Stimulated activated CD4-positive, alpha-beta T cell treated with anti-CD3 and anti-CD28 coated beads, Interleukin-1b, Interleukin-23, amount 100 ng/mL, for 1 hour (primary cell): ENCODE measurements at regions not wholly inside any gene's neighbourhood (a gene's known extent, or its start where the extent isn't known, plus 50 kb on each side); places are given as distances from the start of the nearest gene placed in this dataset.
"Not testable (repeated sequence)": the region's sequence is repeated elsewhere in the genome, so short reads cannot be mapped to it uniquely, and the experiment has no call there.

Experiments
- DNase-seq, 2 donors: peaks; one replicate each; pipeline ENCODE4 v3.0.0-alpha.2; 2020; ENCODE audit warnings: low read depth in 2 of 2

DNA sequence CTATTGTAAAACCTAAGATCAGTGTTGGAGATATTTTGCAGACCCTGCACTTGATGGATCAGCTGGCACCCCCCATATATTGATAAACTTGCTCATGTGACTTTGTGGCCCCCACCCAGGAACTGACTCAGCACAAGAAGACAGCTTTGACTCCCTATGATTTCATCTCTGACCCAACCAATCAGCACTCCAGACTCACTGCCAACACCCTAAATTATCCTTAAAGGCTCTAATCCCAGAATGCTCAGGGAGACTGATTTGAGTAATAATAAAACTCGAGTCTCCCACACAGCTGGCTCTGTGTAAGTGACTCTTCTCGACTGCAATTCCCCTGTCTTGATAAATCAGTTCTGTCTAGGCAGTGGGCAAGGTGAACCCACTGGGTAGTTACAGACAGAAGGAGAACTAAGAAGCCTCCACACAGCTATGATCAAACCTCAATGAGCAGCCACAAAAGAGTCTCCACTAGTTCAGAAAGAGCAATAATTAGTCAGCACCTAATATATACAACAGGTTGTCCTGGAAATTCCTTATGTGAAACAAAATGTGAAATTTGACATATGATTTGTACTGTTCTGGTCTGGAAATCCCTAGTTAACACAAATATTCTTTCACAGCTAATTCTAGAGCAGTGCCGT lies 52.2 kb downstream of the ACTL7B start:
- DNase-seq: no peak

GRCh38 chr9:108802967-108803366 lies 52.8 kb downstream of the ACTL7B start:
- no peak for DNase-seq

DNA sequence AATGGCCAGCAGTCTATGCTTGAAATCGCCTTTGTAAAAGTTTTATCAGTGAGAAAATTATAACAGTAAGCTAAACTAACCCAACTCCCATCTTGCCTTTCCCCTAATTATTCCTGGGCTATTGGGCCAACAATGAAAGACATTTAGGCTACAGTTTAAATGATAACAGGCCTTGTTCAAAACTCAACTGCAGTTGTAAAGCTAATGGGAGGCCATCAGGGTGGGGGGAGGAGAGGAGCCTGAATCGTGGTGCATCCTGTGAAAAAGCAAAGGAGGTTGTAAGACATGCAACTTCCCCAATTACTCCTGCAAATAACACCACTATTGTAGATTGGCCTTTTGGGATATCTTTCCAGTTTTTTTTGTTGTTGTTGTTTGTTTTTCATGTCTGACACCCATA lies 53.8 kb downstream of the ACTL7B start:
- no peak for DNase-seq

DNA sequence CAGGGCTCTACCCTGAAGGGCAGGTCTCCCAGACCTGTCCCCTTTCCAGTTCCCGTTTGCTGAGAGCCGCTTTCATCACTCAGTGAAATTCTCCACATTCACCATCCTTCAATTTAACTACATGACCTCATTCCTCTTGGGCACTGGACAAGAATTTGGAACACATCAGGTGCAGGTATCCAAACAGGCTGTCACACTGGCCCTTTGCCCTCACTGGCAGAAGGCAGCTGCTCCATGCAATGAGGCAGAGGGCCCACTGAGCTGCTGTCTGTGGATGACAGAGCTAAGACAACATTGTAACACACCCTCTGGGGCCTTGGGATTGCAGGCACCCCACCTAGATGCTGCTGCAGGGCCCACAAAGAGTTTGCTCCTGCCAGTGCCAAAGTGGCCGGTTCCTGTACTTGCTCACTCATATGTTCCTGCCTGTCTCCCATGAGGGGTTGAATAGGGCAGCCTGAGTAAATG lies 55.1 kb downstream of the ACTL7B start:
- no peak for DNase-seq

- DNase-seq: no peak
Observed at GRCh38 chr9:108793573-108793972, 62.2 kb downstream of the ACTL7B start.

DNA sequence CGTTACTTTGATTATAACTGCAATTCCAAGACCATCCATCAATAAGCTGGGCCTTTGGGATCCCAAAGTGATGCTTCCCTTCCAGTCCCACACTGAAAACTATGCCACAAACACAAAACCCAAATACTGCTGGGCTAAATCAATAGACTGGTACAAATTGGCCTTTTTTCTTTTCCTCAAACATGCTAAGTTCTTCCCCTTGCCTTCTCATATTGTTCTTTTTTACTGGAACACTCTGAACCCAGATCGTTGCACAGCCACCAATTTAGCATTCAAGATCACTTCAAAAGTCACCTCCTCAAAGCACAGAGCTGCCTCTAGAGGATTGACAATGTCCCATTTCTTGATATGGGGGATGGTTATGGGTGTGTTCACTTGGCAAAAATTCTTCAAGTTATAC lies 66.0 kb downstream of the ACTL7B start:
- no peak for DNase-seq

GRCh38 chr9:108787690-108788048 lies 68.1 kb downstream of the ACTL7B start:
- DNase-seq: no peak

DNA sequence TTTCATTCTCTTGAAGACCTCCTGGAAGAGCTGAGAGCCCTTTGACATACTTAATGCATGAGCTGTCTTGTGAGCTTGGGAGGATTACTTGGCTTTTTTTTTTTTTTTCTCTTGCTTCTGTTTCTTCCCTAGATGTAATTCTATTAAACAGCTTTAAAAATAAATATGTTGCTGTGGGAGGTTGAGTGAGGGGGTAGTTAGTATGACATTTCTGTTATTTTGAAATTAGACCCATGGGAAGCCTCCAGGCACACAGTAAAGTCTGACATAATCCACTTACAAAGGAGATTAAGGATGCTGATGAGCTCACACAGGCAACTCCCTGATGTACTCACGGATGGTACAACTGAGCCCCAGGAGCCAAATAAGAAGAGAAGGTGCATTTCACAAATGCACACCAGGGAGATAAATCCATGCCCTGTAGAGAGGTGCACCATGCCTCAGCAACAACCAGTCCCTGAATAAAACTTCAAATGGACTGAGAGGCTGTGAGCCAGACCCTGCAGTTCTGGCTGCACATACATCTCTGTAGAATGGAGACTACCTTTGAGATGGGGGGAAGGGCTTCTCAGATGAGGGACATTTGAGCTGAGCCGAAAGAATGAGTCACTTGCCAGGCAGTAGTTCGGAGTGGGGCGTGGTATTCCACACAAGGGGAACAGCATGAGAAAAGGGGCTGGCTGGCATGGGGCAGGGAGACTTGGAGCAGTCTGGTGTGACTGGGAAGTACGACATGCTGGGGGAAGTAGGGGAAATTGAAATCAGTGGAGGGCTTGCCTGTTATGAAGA lies 68.7 kb downstream of the ACTL7B start:
- no peak for DNase-seq

DNA sequence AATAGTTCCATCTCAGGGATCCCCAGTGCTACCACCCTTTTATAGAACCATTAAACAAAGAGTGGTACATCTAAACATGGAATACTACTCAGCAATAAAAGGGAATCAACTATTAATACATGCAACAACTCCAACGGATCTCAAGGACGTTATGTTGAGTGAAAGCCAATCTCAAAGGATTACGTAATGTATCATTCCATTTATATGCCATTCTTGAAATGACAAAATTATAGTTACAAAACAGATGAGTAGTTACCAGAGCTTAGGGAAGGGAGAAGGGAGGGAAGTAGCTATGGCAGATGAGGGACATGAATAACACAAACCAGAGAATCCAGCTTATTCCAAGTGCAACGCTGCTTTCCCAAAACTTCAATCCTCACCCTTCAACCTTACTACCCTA lies 69.5 kb downstream of the ACTL7B start:
- DNase-seq: no peak

DNA sequence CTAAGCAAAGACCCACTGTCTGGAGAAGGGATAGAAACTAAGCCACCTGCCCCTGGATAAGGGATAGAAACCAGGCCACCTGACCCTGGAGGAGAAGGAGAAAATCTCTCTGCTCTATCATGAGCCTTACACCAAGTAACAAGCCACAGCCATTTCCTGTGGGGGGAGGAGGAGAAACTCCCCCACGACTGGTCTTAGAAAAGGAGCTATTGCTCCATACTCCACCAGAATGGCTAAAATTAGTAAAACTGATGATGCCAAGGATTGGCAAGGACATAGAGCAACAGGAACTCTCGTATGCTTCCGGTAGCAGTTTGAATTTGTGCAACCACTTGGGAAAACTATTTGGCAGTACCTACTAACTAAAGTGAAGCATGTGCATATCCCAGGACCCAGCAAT lies 70.8 kb downstream of the ACTL7B start:
- DNase-seq: no peak

- DNase-seq: no peak
Observed at GRCh38 chr9:108783731-108784495, 71.9 kb downstream of the ACTL7B start.

GRCh38 chr9:108783326-108783725 lies 72.5 kb downstream of the ACTL7B start:
- DNase-seq: no peak

DNA sequence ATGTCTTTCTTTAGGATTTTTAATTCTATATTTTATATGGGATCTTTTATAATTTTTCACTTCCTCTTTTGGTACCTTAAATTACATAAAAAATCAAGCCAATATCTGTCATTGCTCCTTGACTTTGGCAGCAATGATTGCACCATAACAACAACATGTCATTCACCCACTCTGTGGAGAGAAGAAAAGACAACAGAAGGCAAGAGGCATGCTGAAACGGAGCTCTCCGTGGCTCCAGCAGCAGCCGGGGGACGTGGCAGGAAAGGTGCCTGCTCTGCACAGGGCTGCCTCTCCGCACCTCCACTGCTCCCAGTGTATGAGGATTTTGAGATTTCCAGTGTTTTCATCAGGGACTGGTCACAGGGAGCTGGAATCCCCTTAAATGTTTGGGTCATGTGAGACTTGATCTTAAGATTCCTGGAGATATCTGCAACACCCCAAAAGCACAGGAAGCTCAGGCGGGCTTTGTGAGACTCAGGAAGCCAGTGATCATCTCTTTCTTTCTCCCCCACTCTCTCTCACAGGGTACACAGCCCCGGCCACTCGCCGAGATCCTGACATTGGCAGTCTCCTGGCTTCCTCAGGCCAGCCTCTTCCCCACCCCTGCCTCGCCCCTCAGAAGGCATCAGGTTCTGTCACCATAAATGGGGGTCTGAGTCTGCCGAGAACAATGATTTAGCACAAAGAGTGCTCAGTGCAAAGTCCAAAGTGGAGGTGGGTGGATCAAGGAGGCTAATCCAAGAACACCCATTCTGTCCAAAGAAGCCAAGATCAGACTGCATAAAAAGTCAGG lies 74.6 kb downstream of the ACTL7B start:
- no peak for DNase-seq

GRCh38 chr9:108779551-108780325 lies 76.0 kb downstream of the ACTL7B start:
- no peak for DNase-seq

GRCh38 chr9:108776920-108777639 lies 78.7 kb downstream of the ACTL7B start:
- DNase-seq: no peak

DNA sequence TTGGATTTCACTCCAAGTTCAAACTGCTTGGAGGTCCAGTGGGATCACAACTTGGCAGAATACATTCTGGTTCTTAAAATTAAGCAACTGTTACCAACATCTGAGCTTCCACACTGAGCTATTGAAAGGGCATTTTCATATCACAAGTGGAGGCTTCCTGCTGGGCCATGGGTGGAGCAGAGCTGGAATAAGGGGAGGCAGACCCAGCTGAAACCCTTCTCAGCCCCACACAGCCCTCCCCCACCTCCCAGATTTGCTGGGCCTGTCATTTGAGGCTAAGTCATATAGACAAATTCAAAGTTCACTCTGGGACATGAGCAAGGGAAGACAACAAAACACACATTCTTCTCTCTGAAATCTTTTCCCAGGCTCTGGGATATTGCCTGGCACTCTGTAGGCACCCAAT lies 79.9 kb downstream of the ACTL7B start:
- no peak for DNase-seq

- DNase-seq: not testable (repeated sequence)
Observed at GRCh38 chr9:108774088-108774487, 81.7 kb downstream of the ACTL7B start.

- no peak for DNase-seq
Observed at GRCh38 chr9:108772301-108772894, 83.4 kb downstream of the ACTL7B start.

DNA sequence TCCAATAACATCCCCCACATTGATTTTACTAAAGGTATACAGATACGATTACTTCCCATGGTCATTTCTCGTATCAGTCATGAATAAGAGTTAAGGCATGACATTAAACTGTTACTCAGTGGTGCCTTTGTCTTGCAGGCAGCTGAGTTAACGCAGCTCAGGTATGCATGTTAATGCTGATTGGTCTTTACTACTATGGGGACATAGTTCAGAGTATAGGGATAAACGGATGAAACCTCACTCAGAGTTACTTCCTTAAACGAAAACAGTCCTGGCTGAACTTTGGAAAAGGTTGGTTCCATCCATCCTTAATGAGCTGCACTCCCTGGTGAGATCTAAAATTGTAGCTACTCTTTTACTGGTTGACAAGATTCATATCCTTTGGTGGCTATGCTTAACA lies 87.0 kb downstream of the ACTL7B start:
- DNase-seq: no peak

GRCh38 chr9:108766626-108767161 lies 89.1 kb downstream of the ACTL7B start:
- no peak for DNase-seq
